ENCODE measurements at regions not wholly inside any gene's neighbourhood (a gene's known extent, or its start where the extent isn't known, plus 50 kb on each side); places are given as distances from the start of the nearest gene placed in this dataset.

DNA sequence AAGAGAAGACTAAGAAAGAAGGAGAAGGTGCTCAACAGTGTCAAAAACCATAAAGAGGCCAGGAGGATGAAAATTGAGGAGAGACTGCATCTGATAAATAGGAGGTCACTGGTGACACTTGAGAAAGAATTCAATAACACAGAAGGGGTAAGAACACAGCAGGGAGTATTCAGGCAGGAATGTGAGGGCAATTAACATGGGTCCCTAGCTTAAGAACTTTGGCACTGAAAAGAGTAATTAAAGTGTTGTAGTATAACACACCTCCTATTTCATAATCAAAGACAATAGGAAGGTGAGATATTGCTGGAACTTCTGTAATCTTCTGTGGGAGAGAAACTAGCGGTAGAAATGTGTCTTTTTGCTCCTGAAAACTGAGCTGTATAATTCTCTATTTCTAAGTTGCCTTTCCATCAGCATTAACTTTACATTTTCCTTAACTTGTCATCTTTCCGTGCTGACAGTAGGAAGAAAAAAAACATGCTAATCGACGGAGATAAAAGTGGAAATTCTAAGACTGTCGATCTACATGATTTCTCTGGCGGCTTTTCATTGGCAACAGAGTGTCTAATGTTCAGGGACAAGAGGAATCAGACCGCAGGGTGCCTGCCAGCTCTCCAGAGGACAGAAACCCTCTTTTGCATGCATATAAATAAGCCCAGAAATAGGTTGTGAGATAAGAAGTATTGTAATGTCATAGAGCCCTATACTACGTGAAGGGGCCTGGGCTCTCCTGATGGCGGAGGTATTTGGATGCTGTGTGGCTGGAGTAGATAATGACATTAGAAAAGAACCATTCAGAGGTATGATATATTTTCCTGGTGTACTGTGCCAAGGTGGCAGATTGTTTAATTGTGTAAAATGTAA, 147.9 kb upstream of the GAP43 start:
- no peak for TF ChIP-seq ZNF274 (IDR thresholded peaks at IDR 0.05; ENCODE audit: low read depth, low read length)
- no peak overlapping the region for H3K4me3 ChIP-seq (ENCODE audit: low read length)

DNA sequence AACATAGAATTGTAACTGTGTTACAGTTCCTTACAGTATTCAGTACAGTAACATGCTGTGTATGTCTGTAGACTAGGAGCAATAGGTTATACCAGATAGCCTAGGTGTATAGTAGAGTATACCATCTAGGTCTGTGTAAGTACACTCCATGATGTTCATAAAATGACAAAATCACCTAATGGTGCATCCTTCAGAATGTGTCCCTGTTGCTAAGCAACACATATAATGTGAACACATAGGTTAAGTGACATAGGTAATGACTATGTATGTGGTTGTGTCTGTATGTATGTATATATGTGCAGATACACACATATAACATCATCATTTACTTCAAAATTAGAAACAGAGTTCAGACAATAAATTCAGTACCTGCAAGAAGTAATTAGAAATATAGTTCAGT, 146.8 kb upstream of the GAP43 start:
- no peak overlapping the region for H3K4me3 ChIP-seq (ENCODE audit: low read length)
- TF ChIP-seq ZNF274 (IDR thresholded peaks at IDR 0.05; ENCODE audit: low read depth, low read length), result no peak

DNA sequence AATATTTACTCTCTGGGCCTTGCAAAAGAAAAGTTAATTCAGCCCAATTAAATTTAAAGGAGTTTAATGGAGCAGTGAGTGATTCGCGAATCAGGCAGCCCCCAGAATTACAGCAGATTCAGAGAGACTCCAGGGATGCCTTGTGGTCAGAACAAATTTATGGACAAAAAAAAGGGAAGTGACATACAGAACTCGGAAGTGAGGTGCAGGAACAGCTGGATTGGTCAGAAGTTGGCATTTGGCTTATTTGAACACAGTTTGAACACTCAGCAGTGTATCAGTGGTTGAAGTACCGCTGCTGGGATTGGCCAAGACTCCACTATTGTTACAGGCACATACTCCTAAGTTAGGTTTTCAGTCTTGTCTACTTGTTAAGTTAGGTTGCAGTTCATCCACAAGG, 145.0 kb upstream of the GAP43 start:
- TF ChIP-seq ZNF274 (IDR thresholded peaks at IDR 0.05; ENCODE audit: low read depth, low read length), result no peak
- no peak overlapping the region for H3K4me3 ChIP-seq (ENCODE audit: low read length)

DNA sequence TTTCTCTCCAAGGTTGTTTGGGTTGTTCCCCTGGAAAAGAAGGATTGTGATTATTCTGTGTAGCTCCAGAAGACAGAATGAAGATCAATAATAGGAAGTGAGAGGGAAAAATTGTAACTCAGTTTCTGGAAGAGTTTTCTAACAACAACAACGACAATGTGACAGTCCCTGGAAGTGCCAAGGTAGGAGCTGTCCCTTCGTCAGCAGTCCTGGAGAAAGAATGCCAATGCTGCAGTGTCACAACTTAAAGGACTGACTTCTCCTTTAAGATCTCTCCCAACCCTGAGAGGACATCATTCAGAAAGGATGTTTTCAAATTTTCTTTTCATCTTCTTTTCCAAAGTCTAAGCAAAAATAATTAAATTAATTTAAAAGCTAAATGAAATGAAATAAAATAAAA, 136.4 kb upstream of the GAP43 start:
- no peak for TF ChIP-seq ZNF274 (IDR thresholded peaks at IDR 0.05; ENCODE audit: low read depth, low read length)
- no peak overlapping the region for H3K4me3 ChIP-seq (ENCODE audit: low read length)

DNA sequence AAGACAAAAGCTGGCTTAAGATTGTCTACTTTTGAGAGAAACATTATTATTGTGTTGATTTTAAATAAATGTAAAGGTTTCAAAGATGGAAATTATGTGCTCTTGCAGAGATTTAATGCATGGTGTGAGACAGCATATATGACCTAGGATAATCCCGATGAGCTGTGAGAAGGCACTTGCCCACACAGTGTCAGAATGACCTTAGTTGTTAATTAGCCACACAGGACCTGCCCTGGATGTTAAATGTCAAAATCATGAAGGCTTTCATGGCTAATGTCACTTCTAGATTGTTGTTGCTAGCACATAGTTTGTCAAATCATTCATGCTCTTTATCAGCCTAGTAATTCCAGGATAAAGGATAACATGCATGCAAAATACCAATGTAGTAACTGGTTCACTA, 135.3 kb upstream of the GAP43 start:
- TF ChIP-seq ZNF274 (IDR thresholded peaks at IDR 0.05; ENCODE audit: low read depth, low read length), result no peak
- no peak overlapping the region for H3K4me3 ChIP-seq (ENCODE audit: low read length)

DNA sequence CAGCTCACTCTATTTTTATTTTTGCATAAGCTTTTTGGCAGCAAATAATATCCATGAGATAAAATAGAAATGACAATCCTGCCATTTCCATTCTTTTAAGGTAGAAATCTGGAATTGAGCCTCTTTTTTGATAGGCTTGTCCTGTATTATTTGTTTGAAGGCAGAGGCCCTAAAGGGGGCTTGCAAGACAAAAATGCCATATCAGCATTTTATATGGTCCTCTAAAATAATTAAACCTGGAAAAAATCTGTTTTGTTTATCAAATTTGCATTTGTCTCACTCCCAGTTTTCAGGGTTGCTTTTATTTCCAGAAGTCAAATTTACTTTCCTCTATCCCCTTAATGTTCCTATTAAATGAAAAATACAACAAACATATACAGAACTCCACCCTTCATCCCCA, 134.9 kb upstream of the GAP43 start:
- no peak overlapping the region for H3K4me3 ChIP-seq (ENCODE audit: low read length)
- TF ChIP-seq ZNF274 (IDR thresholded peaks at IDR 0.05; ENCODE audit: low read depth, low read length), result no peak

DNA sequence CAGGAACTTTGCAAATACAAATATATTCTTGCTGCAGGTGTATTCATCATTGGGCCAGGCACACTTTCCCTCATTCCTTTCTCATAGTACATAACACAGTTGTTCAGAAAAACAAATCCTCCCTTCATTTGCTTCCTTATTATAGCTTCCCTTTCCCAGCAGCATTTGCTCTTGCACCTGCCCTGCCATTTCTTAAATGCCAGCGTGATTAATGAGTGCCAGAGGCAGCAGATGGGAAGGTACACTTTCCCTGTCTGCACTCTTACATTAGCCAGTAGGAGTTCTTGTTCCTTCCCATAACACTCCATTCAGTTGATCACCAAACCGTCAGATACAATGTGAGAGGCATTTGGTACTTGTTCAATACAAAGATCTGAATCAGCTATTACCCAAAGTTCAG, 128.5 kb upstream of the GAP43 start:
- H3K4me3 ChIP-seq (ENCODE audit: low read length), result no peak overlapping the region
- TF ChIP-seq ZNF274 (IDR thresholded peaks at IDR 0.05; ENCODE audit: low read depth, low read length), result no peak

DNA sequence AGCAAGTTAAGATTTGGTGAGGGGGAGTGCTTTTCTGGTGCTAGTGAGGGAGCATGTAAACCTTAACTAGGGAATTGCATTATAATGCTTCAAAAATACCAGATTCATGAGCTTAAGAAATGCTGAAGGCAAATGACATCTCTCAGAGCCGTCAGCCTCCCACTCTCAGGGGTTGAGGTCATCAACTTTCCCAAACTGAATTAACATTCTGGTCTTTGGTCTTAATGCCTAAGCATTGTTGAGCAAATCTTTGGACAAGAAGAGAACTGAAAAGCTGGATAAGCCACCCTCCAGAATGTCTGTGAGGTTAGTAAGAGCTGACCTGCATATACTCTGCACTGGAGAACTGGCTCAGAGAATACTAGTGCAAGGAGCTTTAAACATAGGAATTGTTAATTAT, 124.9 kb upstream of the GAP43 start:
- H3K4me3 ChIP-seq (ENCODE audit: low read length), result no peak overlapping the region
- TF ChIP-seq ZNF274 (IDR thresholded peaks at IDR 0.05; ENCODE audit: low read depth, low read length), result no peak

DNA sequence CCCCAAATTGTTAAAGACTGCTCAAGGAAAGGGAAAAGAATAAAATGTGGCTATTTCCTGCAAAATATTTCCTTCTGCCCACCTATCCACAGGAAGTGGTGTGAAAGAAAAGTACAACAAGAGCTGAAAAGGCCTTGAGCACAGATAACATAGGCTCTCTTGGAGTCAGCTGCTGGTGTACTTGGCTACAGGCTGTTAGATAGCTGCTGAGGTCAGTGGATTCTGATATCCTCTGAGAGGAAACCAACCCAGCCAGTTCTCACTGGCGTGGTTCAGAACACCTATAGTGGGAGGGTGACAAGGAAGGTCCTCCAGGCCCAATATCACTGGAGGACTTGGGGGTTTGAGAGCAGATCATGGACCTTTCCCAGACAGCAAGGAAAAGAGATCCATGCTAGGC, 124.4 kb upstream of the GAP43 start:
- no peak overlapping the region for H3K4me3 ChIP-seq (ENCODE audit: low read length)
- TF ChIP-seq ZNF274 (IDR thresholded peaks at IDR 0.05; ENCODE audit: low read depth, low read length), result no peak

DNA sequence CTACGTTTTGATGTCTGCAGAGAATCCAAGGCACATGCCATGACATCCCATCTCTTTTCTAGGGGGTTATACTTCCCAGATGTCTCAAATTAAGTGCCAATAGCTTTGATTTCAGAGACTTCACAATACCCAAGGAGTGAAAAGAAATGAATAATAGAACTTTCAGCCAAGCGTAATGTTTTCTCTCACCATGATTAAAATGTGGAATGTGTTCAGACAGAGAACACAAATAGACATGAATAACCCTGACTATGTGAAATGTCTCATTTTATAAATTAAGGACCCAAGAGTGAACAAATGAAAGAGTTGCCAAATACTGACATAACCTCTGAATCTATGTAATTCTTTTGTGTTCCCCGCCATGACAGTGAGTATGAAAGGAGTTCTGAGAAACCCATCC, 123.6 kb upstream of the GAP43 start:
- no peak for TF ChIP-seq ZNF274 (IDR thresholded peaks at IDR 0.05; ENCODE audit: low read depth, low read length)
- H3K4me3 ChIP-seq (ENCODE audit: low read length), result no peak overlapping the region

DNA sequence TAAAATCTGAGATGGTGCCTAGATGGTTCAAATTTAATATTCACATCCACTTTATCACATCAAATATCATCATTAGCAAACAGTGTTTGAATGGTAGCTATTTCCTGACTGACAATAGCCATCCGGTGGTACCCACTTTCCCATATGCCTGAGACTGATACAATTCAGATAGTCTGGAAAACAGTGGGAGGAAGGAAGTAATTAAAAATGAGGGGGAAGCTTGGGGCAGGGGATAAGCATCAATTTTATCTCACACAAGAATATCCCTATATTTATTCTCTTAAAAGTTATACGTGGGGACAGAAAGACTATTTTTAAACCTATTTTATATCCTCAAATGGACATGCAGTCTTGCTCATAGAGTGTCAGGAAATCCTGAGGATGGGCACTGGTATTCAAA, 122.5 kb upstream of the GAP43 start:
- H3K4me3 ChIP-seq (ENCODE audit: low read length), result no peak overlapping the region
- no peak for TF ChIP-seq ZNF274 (IDR thresholded peaks at IDR 0.05; ENCODE audit: low read depth, low read length)

DNA sequence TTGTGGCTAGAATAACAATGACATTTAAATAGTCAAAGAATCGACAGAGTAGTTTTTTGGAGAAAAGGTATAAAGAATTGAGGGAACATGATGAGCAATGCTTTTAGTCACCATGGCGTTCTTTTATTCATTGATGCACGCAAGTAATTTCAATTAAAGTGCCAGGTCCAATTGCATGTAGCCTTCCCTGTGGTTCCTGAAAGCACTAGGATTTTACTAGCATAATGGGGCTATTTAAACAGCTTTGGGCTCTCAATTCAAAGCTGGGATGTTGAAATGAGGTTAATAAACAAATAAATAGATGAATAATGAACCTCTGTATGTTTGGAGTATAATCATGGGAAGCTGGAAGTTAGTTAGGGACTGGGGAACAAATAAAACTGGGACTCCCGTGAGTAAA, 121.2 kb upstream of the GAP43 start:
- no peak overlapping the region for H3K4me3 ChIP-seq (ENCODE audit: low read length)
- no peak for TF ChIP-seq ZNF274 (IDR thresholded peaks at IDR 0.05; ENCODE audit: low read depth, low read length)

DNA sequence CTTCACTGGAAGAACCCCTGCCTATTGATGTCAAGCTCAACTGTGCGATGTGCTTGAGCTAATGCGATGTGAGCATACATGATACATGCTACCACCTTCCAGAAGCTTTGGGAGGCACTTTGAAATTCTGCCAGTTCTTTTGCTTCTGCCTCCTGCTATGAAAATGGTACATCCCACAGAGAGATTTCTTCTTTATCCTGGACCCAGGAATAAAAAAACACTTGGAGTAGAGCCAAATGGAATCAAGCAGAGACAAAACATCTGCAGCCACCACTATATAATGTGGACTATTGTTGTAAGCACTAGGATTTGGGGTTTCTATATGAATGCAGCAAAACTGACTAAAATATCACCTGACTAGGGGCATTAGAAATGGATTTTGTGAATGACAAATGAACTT, 119.9 kb upstream of the GAP43 start:
- no peak for TF ChIP-seq ZNF274 (IDR thresholded peaks at IDR 0.05; ENCODE audit: low read depth, low read length)

DNA sequence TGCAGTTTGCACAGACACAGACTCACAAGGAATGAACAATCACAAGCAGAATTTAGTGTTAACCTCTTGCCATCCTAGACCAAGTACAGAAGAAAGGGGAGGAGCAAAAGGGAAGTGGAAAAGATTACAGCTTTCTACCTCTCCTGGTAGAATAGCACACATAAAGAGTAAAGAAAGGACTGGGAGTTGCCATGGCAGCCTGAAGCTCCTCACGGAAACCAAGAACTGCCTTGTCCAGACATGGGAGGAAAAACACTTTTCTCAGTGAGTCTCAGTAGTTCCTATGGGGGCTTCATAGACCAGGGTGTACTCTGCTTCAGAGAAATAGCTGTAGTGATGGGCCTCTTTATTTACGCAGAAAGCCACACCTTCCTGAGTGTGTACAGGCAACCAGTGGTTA, 114.7 kb upstream of the GAP43 start:
- no peak overlapping the region for H3K4me3 ChIP-seq (ENCODE audit: low read length)
- no peak for TF ChIP-seq ZNF274 (IDR thresholded peaks at IDR 0.05; ENCODE audit: low read depth, low read length)

More for the DNA sequence above, 119.9 kb upstream of the GAP43 start:
- no peak overlapping the region for H3K4me3 ChIP-seq (ENCODE audit: low read length)

DNA sequence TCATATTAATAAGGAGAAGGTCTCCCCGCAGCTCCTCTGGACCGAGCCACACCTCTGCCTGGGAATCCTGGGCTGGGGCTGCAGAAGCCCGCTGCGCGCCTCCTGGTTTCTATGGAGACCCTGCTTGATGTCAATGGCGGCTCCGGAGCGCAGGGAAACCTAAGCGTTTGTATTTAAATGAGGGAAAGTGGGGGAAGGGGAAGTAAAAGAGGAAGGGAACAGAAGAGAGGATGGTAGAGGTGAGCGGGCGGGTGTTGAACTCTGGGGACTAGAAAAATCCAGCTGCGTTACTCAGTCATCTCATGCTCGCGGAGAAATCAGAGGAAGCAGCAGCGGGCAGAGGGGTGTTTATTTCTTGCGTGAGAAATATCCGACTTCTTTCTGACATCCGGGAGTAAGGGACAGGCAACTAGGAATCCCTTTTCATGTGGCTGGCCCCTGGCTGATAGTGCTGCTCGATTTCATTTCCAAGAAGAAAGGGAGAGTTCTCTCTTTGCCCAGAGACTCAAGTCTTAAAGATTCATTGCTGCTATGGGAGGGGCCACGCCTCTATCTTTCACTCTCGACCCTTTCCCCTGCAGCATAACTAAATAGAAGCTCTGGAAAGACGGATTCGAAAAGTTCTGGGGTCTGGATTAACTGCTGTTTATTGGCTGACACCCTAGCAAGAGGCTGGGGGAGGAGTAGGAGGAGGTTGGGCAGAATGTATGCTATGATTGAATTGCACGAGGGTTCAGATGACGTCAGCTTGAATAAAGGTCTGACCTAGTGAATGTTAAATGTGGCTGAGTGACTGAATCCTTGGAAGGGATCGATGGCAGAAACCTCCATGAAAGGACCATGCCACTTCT, 110.5 kb upstream of the GAP43 start:
- no peak for TF ChIP-seq ZNF274 (IDR thresholded peaks at IDR 0.05; ENCODE audit: low read depth, low read length)
- H3K4me3 ChIP-seq (ENCODE audit: low read length), result peak overlapping the region; percentile 67

All from GM08714 (cell line).